ENCODE measurements at regions not wholly inside any gene's neighbourhood (a gene's known extent, or its start where the extent isn't known, plus 50 kb on each side); places are given as distances from the start of the nearest gene placed in this dataset.

- Histone ChIP-seq H3K27me3 (ENCODE audit: control insufficient read depth, insufficient read depth, low read length) (no peaks in the 10 kb centered on the region), H3K4me1 (ENCODE audit: control insufficient read depth, insufficient read depth, low read length, poor library complexity, severe bottlenecking) (no peaks in the 10 kb centered on the region), H3K27ac (ENCODE audit: insufficient read depth, low read length, poor library complexity, severe bottlenecking) (no peak overlapping the region), H3K36me3 (ENCODE audit: control insufficient read depth, insufficient read depth, low read length) (no peaks in the 10 kb centered on the region), H3K4me3 (ENCODE audit: low read depth, low read length) (no peak overlapping the region), H3K9me3 (ENCODE audit: control insufficient read depth in 2 of 2, low read length in 2 of 2) (no peaks in the 10 kb centered on the region)
- ATAC-seq (ENCODE audit: low read depth in 2 of 2), result no peak
- Mint-ChIP-seq H3K4me1 (no peaks in the 10 kb centered on the region), H3K9me3 (peaks cover 0 to 1% (median 0%) of the 10 kb centered on the region in 7 donors), H3K4me3 (no peak overlapping the region), H3K36me3 (no peaks in the 10 kb centered on the region), H3K27me3 (peaks cover 13% of the 10 kb centered on the region), H3K27ac (no peak overlapping the region)
- no peak for DNase-seq
Measured at GRCh38 chr1:30374400-30375070, 348.9 kb downstream of the MATN1 start.

DNA sequence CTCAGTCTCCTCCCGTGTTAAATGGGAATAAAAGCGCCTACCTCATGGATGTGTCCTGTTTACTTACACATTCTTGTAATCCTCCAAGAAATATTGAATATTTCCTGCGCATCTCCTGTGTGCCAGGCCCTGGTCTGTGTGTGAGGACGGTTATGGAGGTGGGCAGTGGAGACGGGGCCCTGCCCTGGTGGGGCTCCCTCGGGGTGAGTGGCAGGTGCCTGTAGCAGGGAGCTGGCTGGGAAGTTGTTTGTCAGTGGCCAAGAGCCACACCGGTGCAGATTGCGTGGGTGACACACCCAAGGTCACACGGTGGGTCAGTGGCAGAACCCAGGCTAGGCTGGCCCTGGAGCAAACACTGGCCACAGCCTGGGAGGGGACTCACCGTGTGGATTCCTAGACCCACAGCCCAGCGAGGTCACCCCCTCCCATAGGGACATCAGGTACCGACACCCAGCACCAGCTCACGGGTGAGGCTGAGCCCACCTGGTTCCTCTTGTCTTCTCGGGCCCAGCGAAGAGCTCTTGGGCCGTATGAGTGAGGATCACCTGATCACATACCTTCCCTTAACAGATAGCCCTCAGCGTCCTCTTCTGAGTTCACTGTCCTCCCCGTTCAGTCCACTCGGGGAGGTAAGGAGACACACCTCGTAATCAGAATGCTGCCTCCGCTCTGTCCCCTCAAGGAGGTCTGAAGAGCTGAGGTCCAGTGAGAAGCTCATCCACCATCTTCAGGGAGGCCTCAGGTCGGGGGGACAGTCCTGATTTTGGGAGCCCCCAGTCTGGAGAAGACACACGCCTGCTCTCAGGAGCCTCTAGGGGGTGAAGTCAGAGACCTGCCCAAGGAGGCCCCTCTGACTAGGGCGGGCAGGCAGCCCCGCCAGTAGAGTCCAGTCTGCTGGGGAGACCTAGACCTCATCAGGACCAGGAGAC, 349.6 kb downstream of the MATN1 start:
- ATAC-seq (ENCODE audit: low read depth in 2 of 2), result no peak
- peaks cover 0 to 1% (median 0%) of the 10 kb centered on the region in 7 donors for H3K9me3 Mint-ChIP-seq
- H3K4me3 Mint-ChIP-seq, result no peak overlapping the region

GRCh38 chr1:30372792-30373433, 350.5 kb downstream of the MATN1 start:
- no peak overlapping the region for H3K27ac ChIP-seq (ENCODE audit: insufficient read depth, low read length, poor library complexity, severe bottlenecking)
- Mint-ChIP-seq H3K4me1 (no peaks in the 10 kb centered on the region), H3K4me3 (no peak overlapping the region), H3K9me3 (peaks cover 0 to 1% (median 0%) of the 10 kb centered on the region in 7 donors), H3K27me3 (peaks cover 8% of the 10 kb centered on the region), H3K27ac (no peak overlapping the region), H3K36me3 (no peaks in the 10 kb centered on the region)
- no peaks in the 10 kb centered on the region for H3K36me3 ChIP-seq (ENCODE audit: control insufficient read depth, insufficient read depth, low read length)
- no peak for DNase-seq
- H3K9me3 ChIP-seq (ENCODE audit: control insufficient read depth in 2 of 2, low read length in 2 of 2), result no peaks in the 10 kb centered on the region
- no peaks in the 10 kb centered on the region for H3K27me3 ChIP-seq (ENCODE audit: control insufficient read depth, insufficient read depth, low read length)
- no peak overlapping the region for H3K4me3 ChIP-seq (ENCODE audit: low read depth, low read length)
- ATAC-seq (ENCODE audit: low read depth in 2 of 2), result no peak
- H3K4me1 ChIP-seq (ENCODE audit: control insufficient read depth, insufficient read depth, low read length, poor library complexity, severe bottlenecking), result no peaks in the 10 kb centered on the region

More for the DNA sequence above, 349.6 kb downstream of the MATN1 start:
- Histone ChIP-seq H3K27ac (ENCODE audit: insufficient read depth, low read length, poor library complexity, severe bottlenecking) (no peak overlapping the region), H3K4me3 (ENCODE audit: low read depth, low read length) (no peak overlapping the region), H3K4me1 (ENCODE audit: control insufficient read depth, insufficient read depth, low read length, poor library complexity, severe bottlenecking) (no peaks in the 10 kb centered on the region), H3K36me3 (ENCODE audit: control insufficient read depth, insufficient read depth, low read length) (no peaks in the 10 kb centered on the region), H3K9me3 (ENCODE audit: control insufficient read depth in 2 of 2, low read length in 2 of 2) (no peaks in the 10 kb centered on the region), H3K27me3 (ENCODE audit: control insufficient read depth, insufficient read depth, low read length) (no peaks in the 10 kb centered on the region)
- Mint-ChIP-seq H3K27me3 (peaks cover 8% of the 10 kb centered on the region), H3K36me3 (no peaks in the 10 kb centered on the region), H3K4me1 (no peaks in the 10 kb centered on the region), H3K27ac (no peak overlapping the region)
- DNase-seq, result no peak

DNA sequence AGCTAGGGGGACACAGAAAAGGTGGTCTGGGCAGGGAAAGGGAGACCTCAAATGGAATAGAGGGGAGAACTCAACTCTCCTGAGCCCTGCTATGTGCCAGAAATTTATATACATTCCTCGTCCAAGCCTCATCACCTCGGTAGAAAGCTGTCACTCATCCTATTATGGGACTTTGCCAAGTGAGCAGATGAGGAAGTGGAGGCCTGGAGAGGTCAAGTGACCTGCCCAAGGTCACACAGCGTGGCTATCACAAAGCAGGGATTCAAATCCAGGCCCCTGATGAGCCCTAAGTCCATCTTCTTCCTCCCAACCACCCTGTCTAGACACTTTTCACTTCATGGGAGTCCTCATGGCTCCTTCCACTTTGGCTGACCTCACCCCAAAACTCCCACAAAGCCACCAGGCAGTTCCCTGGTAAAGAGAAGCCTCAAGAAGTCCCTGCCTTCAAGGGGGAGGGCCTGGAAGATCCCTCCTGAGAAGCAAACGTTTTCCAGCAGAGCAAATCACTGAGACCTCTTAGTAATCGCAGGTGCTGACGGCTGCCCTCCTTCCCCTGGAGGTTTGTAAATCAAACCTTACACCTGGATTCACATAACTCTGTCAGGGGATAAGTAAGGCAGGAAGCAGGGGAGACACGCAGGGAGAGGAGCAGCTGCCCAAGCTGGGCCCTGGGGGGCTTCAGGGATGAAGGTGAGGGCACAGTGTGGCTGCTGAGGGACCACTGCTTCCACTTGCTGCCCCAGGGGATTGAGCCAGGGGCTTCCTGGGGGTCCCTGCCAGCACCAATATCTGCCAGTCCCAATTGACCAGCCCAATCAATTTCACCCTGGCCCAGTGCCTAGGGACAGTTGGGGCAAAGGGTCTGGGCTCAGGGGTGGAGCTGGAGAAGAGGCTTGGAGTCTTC, 351.2 kb downstream of the MATN1 start:
- no peak for ATAC-seq (ENCODE audit: low read depth in 2 of 2)
- no peaks in the 10 kb centered on the region for H3K4me1 Mint-ChIP-seq
- Histone ChIP-seq H3K4me1 (ENCODE audit: control insufficient read depth, insufficient read depth, low read length, poor library complexity, severe bottlenecking) (no peaks in the 10 kb centered on the region), H3K9me3 (ENCODE audit: control insufficient read depth in 2 of 2, low read length in 2 of 2) (no peaks in the 10 kb centered on the region), H3K4me3 (ENCODE audit: low read depth, low read length) (no peak overlapping the region), H3K36me3 (ENCODE audit: control insufficient read depth, insufficient read depth, low read length) (no peaks in the 10 kb centered on the region), H3K27ac (ENCODE audit: insufficient read depth, low read length, poor library complexity, severe bottlenecking) (no peak overlapping the region), H3K27me3 (ENCODE audit: control insufficient read depth, insufficient read depth, low read length) (no peaks in the 10 kb centered on the region)
- H3K9me3 Mint-ChIP-seq, result peaks cover 0 to under 1% (median 0%) of the 10 kb centered on the region in 7 donors
- no peaks in the 10 kb centered on the region for H3K36me3 Mint-ChIP-seq
- no peak overlapping the region for H3K27ac Mint-ChIP-seq
- no peak for DNase-seq
- H3K27me3 Mint-ChIP-seq, result peaks cover 8% of the 10 kb centered on the region
- no peak overlapping the region for H3K4me3 Mint-ChIP-seq

DNA sequence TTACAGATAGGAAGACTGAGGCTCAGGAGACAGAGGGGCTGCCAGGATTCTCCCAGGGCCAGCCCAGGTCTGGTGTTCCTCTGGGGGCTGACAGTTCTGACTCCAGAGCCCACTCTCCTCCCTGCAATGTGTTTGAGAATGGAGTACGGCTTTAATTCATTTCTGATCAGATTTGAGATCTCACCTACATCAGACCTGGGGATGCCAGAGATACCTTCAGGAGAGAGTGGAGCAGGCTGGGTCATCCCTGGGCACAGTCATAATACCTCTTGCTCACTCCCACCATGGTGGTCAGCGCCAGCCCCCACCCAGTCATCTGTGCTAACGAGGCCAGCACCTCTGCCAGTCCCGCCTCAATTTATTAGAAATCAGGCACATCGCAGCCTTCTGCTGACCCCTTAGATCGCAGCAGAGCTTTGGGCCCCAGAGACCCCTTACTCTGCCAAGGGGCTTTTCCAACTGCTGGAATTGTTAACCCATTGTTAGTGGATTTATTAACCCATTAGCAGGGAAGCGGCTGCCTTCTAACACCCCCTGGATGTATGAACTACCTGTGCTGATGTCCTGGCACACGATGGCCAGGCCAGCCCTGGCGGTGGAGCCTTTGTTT, 352.1 kb downstream of the MATN1 start:
- H3K27me3 ChIP-seq (ENCODE audit: control insufficient read depth, insufficient read depth, low read length), result no peaks in the 10 kb centered on the region
- DNase-seq (no peak), ATAC-seq (ENCODE audit: low read depth in 2 of 2) (no peak)
- Mint-ChIP-seq H3K4me1 (no peaks in the 10 kb centered on the region), H3K36me3 (no peaks in the 10 kb centered on the region), H3K27ac (no peak overlapping the region), H3K27me3 (peaks cover 4% of the 10 kb centered on the region), H3K4me3 (no peak overlapping the region), H3K9me3 (no peaks in the 10 kb centered on the region)
- H3K9me3 ChIP-seq (ENCODE audit: control insufficient read depth in 2 of 2, low read length in 2 of 2), result no peaks in the 10 kb centered on the region
- H3K4me3 ChIP-seq (ENCODE audit: low read depth, low read length), result no peak overlapping the region
- no peaks in the 10 kb centered on the region for H3K36me3 ChIP-seq (ENCODE audit: control insufficient read depth, insufficient read depth, low read length)
- no peaks in the 10 kb centered on the region for H3K4me1 ChIP-seq (ENCODE audit: control insufficient read depth, insufficient read depth, low read length, poor library complexity, severe bottlenecking)
- H3K27ac ChIP-seq (ENCODE audit: insufficient read depth, low read length, poor library complexity, severe bottlenecking), result no peak overlapping the region

DNA sequence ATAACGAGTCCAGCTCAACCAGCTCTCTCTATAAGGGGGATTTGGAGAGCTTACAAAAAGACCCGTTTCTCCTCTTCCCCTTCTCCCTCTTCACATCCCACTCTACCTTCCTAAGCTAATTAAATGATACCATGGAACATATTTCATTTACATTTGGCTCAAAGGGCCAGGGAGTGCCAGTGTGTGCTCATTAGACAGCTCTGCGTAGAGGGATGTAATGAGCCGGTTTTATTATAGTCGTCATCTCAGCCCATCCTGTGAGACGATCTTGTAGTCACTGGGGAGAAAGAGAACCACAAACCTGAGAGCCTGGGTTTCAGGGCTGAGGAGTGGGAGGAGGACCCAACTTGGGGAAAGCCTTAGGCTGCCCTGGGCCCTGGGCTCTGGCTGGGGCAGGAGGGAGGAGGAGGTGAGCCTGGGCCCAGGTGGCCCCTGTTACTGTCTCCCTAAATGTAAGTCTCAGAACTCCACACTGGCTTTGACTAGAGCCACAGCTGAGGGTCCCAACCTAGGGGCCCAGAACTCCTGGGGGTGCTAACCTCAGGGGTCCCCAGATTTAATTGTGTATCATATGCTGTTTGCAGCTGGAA, 354.6 kb downstream of the MATN1 start:
- no peak overlapping the region for H3K4me3 Mint-ChIP-seq
- Histone ChIP-seq H3K27ac (ENCODE audit: insufficient read depth, low read length, poor library complexity, severe bottlenecking) (no peak overlapping the region), H3K4me1 (ENCODE audit: control insufficient read depth, insufficient read depth, low read length, poor library complexity, severe bottlenecking) (no peaks in the 10 kb centered on the region), H3K9me3 (ENCODE audit: control insufficient read depth in 2 of 2, low read length in 2 of 2) (no peaks in the 10 kb centered on the region), H3K4me3 (ENCODE audit: low read depth, low read length) (no peak overlapping the region), H3K27me3 (ENCODE audit: control insufficient read depth, insufficient read depth, low read length) (no peaks in the 10 kb centered on the region), H3K36me3 (ENCODE audit: control insufficient read depth, insufficient read depth, low read length) (no peaks in the 10 kb centered on the region)
- H3K27me3 Mint-ChIP-seq, result no peaks in the 10 kb centered on the region
- H3K4me1 Mint-ChIP-seq, result no peaks in the 10 kb centered on the region
- no peaks in the 10 kb centered on the region for H3K36me3 Mint-ChIP-seq
- DNase-seq (no peak), ATAC-seq (ENCODE audit: low read depth in 2 of 2) (no peak)
- no peak overlapping the region for H3K27ac Mint-ChIP-seq
- no peaks in the 10 kb centered on the region for H3K9me3 Mint-ChIP-seq

DNA sequence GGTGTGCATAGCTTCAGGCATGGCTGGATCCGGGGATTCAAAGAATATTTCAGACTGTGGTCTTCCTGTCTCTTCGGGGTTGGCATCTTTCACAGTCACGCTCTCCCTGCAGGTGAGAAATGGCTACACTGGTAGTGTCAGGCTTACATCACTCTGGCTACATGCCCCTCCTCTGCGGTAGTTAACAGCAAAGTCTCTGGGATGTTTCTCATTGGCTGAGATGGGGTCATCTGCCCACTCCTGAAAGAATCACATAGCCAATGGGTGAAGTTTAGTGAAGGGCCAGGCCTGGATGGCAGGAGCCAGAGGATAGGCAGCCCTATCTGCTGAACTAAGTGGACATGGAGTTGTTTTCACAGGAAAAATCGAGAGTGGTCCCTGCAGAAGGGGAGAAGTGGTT, 356.5 kb downstream of the MATN1 start:
- no peaks in the 10 kb centered on the region for H3K4me1 Mint-ChIP-seq
- no peaks in the 10 kb centered on the region for H3K27me3 ChIP-seq (ENCODE audit: control insufficient read depth, insufficient read depth, low read length)
- no peak for ATAC-seq (ENCODE audit: low read depth in 2 of 2)

More for the DNA sequence above, 356.5 kb downstream of the MATN1 start:
- H3K27ac Mint-ChIP-seq, result no peak overlapping the region
- H3K9me3 Mint-ChIP-seq, result no peaks in the 10 kb centered on the region
- H3K36me3 Mint-ChIP-seq, result no peaks in the 10 kb centered on the region
- no peak overlapping the region for H3K4me3 Mint-ChIP-seq
- H3K4me3 ChIP-seq (ENCODE audit: low read depth, low read length), result no peak overlapping the region
- H3K4me1 ChIP-seq (ENCODE audit: control insufficient read depth, insufficient read depth, low read length, poor library complexity, severe bottlenecking), result no peaks in the 10 kb centered on the region
- no peak overlapping the region for H3K27ac ChIP-seq (ENCODE audit: insufficient read depth, low read length, poor library complexity, severe bottlenecking)
- DNase-seq, result no peak
- H3K27me3 Mint-ChIP-seq, result no peaks in the 10 kb centered on the region
- no peaks in the 10 kb centered on the region for H3K9me3 ChIP-seq (ENCODE audit: control insufficient read depth in 2 of 2, low read length in 2 of 2)
- no peaks in the 10 kb centered on the region for H3K36me3 ChIP-seq (ENCODE audit: control insufficient read depth, insufficient read depth, low read length)
